HG02852 (cell line): ENCODE measurements at regions not wholly inside any gene's neighbourhood (a gene's known extent, or its start where the extent isn't known, plus 50 kb on each side); places are given as distances from the start of the nearest gene placed in this dataset.

Experiments used
- ATAC-seq: cut with Tn5 transposase; IDR thresholded peaks from one replicate; pipeline ENCODE4 v1.9.1; 2021; ENCODE audit warnings: mild to moderate bottlenecking, moderate library complexity; ENCODE audit not compliant: unreplicated experiment

GRCh38 chr5:58357799-58358500 is 101.9 kb downstream of the PLK2 start:
- ATAC-seq = no peak

GRCh38 chr5:58357121-58357520 is 102.8 kb downstream of the PLK2 start:
- ATAC-seq = no peak

- no peak for ATAC-seq
These were observed 103.2 kb downstream of the PLK2 start for GRCh38 chr5:58356662-58357061.

GRCh38 chr5:58354827-58355226 is 105.1 kb downstream of the PLK2 start:
- ATAC-seq = no peak

GRCh38 chr5:58353992-58354391 is 105.9 kb downstream of the PLK2 start:
- no peak for ATAC-seq

GRCh38 chr5:58351190-58351589 is 108.7 kb downstream of the PLK2 start:
- no peak for ATAC-seq

GRCh38 chr5:58348996-58349728 is 110.7 kb downstream of the PLK2 start:
- no peak for ATAC-seq

GRCh38 chr5:58346041-58346440 is 113.8 kb downstream of the PLK2 start:
- no peak for ATAC-seq

- no peak for ATAC-seq
These were observed 118.4 kb downstream of the PLK2 start for GRCh38 chr5:58341476-58341875.

- ATAC-seq = no peak
These were observed 124.4 kb downstream of the PLK2 start for GRCh38 chr5:58335518-58335917.

- no peak for ATAC-seq
These were observed 125.9 kb downstream of the PLK2 start for GRCh38 chr5:58334035-58334434.

GRCh38 chr5:58330781-58331180 is 129.1 kb downstream of the PLK2 start:
- no peak for ATAC-seq

- peak; percentile 93 for ATAC-seq
These were observed 132.6 kb downstream of the PLK2 start for GRCh38 chr5:58327289-58327688.

- ATAC-seq = no peak
These were observed 133.9 kb downstream of the PLK2 start for GRCh38 chr5:58326022-58326421.

- ATAC-seq = no peak
These were observed 137.4 kb downstream of the PLK2 start for GRCh38 chr5:58322453-58322852.

GRCh38 chr5:58318468-58318867 is 141.4 kb downstream of the PLK2 start:
- ATAC-seq = no peak

GRCh38 chr5:58317808-58318207 is 142.1 kb downstream of the PLK2 start:
- ATAC-seq = no peak

- no peak for ATAC-seq
These were observed 142.9 kb downstream of the PLK2 start for GRCh38 chr5:58317009-58317408.

GRCh38 chr5:58315794-58316193 is 144.1 kb downstream of the PLK2 start:
- ATAC-seq = no peak

- ATAC-seq = no peak
These were observed 145.3 kb downstream of the PLK2 start for GRCh38 chr5:58314356-58315210.

- ATAC-seq = no peak
These were observed 147.6 kb downstream of the PLK2 start for GRCh38 chr5:58312299-58312698.

GRCh38 chr5:58311526-58311925 is 148.4 kb downstream of the PLK2 start:
- no peak for ATAC-seq
